Stimulated activated CD4-positive, alpha-beta T cell treated with anti-CD3 and anti-CD28 coated beads, Interleukin-15, amount 100 ng/mL, for 24 hours (primary cell): ENCODE measurements at regions not wholly inside any gene's neighbourhood (a gene's known extent, or its start where the extent isn't known, plus 50 kb on each side); places are given as distances from the start of the nearest gene placed in this dataset.
"Not testable (repeated sequence)": the region's sequence is repeated elsewhere in the genome, so short reads cannot be mapped to it uniquely, and the experiment has no call there.

Experiments used
- DNase-seq: peaks from one replicate; pipeline ENCODE4 v3.0.0-alpha.2; 2020

DNA sequence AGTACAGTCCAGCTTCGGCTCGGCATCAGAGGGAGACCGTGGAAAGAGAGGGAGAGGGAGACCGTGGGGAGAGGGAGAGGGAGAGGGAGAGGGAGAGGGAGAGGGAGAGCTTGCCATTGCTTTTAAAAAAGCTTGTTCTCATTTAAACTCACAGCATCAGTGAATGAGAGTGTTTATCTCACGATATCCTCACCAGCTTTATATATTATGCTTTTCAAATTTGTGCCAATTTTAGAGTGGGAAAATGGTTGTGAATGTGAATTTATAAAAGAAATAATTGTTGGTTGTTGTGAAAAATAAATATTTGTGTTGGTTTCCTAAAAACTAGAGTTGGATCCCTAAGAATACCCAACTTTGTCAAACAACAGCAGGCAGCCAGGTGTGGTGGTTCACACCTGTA is 170.1 kb downstream of the NRN1 start:
- DNase-seq: not testable (repeated sequence)

DNA sequence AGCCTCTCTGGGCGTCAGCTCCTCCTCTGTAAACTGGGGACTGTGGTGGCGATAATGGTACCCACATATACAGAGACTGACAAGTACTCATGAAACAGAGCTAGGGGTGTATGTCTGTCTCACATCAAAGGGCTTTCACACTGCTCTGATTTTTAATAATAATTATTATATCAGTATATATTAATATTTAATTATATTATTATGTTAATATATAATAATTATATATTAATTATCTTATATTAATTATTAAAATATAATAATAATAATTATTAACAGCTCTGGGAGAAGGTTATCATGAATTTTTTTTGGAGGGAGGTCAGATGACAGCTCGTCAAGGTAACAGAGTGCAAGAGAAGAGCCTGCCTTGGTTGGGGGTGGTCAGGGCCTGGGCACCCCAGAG is 173.6 kb downstream of the NRN1 start:
- DNase-seq: no peak

DNA sequence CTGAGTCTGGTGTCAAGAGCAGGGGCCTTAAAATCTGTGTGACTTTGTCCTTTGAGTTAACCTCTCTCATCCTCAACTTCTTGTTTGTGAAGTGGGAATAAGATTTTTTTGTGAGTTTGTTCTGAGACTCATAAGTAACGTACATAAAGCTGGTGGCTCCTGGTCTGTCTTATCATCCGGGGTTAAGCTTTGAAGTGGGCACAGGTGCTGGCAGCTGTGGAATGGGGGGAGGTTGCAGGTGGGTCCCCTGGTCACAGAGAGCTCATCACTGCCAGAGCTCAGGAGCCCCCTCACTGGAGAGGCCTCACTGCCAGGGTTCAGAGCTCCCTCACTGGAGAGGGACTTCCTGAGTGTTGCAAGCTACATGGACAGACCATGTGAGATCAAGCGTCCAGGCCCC is 174.1 kb downstream of the NRN1 start:
- DNase-seq: no peak

DNA sequence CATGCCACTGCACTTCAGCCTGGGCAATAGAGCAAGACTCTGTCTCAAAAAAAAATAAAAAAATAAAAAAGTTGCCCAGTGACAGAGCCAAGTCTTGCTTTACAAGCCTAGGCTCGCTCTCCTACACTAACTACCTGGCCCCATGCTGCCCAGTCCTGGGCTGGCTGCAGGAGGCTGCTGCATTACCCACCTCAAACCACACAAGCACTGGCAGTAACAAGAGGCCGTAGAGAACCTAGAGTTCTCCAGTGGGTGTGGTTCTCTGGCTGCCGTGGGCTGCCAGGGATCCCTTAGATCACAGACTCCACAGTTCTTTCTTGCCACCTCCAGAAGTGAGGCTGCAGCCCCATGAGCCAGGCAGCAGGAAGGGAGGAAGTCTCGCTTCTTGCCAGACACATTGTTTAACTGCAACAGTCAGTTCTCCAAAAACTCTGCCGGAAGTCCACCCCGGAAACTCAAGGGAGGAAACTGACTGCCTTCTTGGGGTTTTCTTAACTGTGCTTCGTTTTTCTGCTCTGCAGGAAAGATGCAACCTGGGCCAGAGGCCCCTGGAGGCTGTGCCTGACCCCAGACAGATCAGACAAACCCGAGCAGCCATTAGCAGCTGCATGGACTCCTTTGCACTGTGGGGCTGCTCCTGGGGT is 175.4 kb downstream of the NRN1 start:
- peak; percentile 48 for DNase-seq

DNA sequence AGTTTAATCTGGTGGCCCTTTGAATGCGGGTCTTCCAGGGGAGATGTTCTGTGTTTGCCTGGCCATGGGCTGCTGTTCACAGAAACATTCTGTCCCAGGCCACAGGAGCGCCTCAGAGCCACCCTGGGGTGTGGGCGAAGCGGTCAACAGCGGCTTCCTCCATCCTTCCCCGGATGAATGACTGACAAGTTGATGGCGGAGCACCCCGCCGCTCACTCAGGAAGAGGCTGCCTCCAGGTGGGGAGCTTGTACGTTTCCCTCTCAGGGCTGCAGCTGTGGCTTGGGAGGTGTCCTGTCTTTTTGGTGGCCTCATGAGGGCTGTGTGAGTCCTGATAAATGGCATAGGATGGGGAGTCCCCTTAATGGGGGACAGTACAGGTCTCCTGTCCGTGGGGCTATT is 178.4 kb downstream of the NRN1 start:
- DNase-seq: no peak

DNA sequence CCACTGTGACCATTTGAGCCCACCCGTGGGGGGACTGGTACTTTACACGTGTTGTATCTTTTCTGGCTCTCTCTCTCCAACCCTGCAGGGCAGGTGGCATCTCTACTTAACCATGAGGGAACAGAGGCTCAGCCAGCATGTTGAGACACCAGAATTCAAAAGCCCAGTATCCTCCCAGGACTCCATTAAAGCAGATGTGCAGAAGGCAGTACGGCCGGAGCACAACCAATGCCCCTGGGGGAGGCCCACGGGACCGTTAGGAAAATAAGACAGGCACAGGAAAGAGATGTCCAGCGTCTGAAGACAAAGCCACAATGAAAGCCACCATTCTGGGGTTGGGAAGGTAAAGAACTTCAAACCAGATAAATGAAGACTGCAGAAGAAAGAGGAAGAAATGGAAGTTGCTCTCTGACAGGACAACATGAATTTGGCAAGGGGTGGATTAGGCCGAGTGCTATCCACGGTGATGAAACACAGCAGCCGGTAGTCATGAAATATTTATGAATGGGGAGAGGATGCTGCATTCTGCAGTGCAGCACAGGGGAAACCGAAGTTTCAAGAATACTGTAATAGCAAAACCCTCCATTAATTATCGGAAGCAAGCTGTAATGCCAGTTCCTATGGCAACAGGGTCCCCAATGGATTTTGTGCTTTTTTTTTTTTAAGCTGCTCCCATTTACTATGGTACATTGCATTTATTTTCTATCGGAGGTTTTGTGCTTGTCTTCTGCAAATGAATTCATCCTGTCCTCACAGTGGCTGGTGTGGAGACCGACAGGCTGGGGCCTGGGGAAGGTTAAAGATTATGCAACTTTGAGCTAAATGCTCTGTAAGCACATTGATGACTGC is 179.4 kb downstream of the NRN1 start:
- DNase-seq: no peak

DNA sequence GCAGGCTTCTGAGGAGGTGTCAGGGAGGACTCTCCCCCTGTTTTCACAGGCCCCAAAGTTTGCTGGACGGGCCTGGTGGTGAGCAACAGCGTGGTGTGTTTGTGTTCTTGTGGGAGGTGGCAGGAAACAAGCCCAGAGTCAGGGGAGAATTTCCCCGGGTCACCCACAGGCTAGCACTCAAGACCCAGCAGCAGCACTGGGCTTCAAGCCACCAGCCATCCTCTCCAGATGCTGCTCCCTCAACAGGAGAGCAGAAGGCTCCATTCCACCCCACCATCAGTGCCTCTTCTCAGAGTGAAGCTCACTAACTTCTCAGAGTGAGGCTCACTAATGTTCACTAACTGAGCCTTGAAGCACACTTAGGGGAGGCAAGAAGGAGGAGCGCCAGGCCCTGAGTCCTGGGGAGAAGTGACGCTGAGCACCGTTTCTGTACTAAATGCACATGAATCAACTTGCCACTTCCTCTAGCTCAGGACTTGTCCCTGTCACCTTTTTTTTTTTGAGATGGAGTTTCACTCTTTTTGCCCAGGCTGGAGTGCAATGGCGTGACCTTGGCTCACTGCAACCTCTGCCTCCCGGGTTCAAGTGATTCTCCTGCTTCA is 182.2 kb downstream of the NRN1 start:
- DNase-seq: not testable (repeated sequence)
